Loucy (cell line): ENCODE measurements at regions not wholly inside any gene's neighbourhood (a gene's known extent, or its start where the extent isn't known, plus 50 kb on each side); places are given as distances from the start of the nearest gene placed in this dataset.

Experiments used
- H2AFZ ChIP-seq: fragments of 200-600 bp; sonication (generic); 2 replicates; pipeline ENCODE4 v1.6.0; 2016; ENCODE audit warnings: antibody characterized with exemption, mild to moderate bottlenecking, low read length, moderate library complexity
- H3F3A ChIP-seq: fragments of 200-600 bp; 2 replicates; pipeline ENCODE4 v1.6.0; 2016; ENCODE audit warnings: antibody characterized with exemption, low read depth, mild to moderate bottlenecking
- H3K27me3 ChIP-seq: fragments of 200-600 bp; sonication (generic); 2 replicates; pipeline ENCODE4 v1.6.1; 2014; ENCODE audit warnings: low read length, mild to moderate bottlenecking; ENCODE audit not compliant: insufficient read depth, poor library complexity, severe bottlenecking
- H3K36me3 ChIP-seq: fragments of 200-600 bp; sonication (generic); 2 replicates; pipeline ENCODE4 v1.6.1; 2016; ENCODE audit warnings: low read length; ENCODE audit not compliant: insufficient read depth
- H3K4me1 ChIP-seq: fragments of 200-600 bp; sonication (generic); 2 replicates; pipeline ENCODE4 v1.5.1; 2014; ENCODE audit warnings: low read length, mild to moderate bottlenecking; ENCODE audit not compliant: insufficient read depth, poor library complexity, severe bottlenecking
- H3K4me2 ChIP-seq: fragments of 200-600 bp; sonication (generic); 2 replicates; pipeline ENCODE4 v1.6.0; 2014; ENCODE audit warnings: antibody characterized with exemption, low read length, low read depth, mild to moderate bottlenecking; ENCODE audit not compliant: poor library complexity, severe bottlenecking
- H3K4me3 ChIP-seq: fragments of 200-600 bp; sonication (generic); 2 replicates; pipeline ENCODE4 v1.5.1; 2014; ENCODE audit warnings: low read length, mild to moderate bottlenecking, mixed read lengths; ENCODE audit not compliant: poor library complexity, severe bottlenecking
- H3K79me2 ChIP-seq: fragments of 200-600 bp; sonication (generic); 2 replicates; pipeline ENCODE4 v1.6.1; 2014; ENCODE audit warnings: low read length; ENCODE audit not compliant: insufficient read depth
- H3K9ac ChIP-seq: fragments of 200-600 bp; sonication (generic); 2 replicates; pipeline ENCODE4 v1.6.0; 2014; ENCODE audit warnings: mild to moderate bottlenecking, low read depth, low read length, moderate library complexity; ENCODE audit not compliant: poor library complexity, severe bottlenecking
- H3K9me2 ChIP-seq: fragments of 200-600 bp; sonication (generic); replicated peaks from 2 replicates; pipeline ENCODE4 v1.6.1; 2016; ENCODE audit warnings: low read depth, low read length, mixed read lengths
- H3K9me3 ChIP-seq: fragments of 200-600 bp; sonication (generic); 2 replicates; pipeline ENCODE4 v1.6.1; 2014; ENCODE audit warnings: mild to moderate bottlenecking, antibody characterized with exemption, low read length, low read depth; ENCODE audit not compliant: insufficient read depth
- H4K20me1 ChIP-seq: fragments of 200-600 bp; sonication (generic); 2 replicates; pipeline ENCODE4 v1.6.0; 2014; ENCODE audit warnings: antibody characterized with exemption, low read length, mild to moderate bottlenecking; ENCODE audit not compliant: insufficient read depth, poor library complexity, severe bottlenecking
- CTCF ChIP-seq: fragments of 200-600 bp; sonication (generic); conservative IDR thresholded peaks from 2 replicates; pipeline ENCODE4 v1.5.1; 2014; ENCODE audit warnings: mild to moderate bottlenecking, antibody characterized with exemption, low read length
- EZH2phosphoT487 ChIP-seq: fragments of 200-600 bp; IDR thresholded peaks from 2 replicates; pipeline ENCODE4 v1.6.1; 2018; ENCODE audit warnings: antibody characterized with exemption, mild to moderate bottlenecking, moderate library complexity, borderline replicate concordance

DNA sequence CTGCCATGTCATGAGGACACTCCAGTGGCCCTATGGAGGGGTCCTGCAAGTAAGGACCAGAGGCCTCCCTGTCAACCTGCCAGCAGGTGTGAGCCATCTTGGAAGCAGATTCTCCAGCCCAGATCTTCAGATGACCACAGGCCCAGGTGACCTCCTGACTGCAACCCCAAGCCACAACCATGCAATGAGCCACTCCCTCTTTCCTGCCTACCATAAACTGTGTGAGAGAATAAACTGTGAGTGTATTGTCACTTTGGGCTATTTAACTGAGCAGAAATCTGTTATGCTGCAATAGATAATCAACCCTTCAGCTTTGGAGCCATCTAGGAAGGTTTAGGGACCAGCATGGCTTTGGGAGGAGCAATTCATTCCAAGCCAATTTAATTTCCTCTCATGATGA, 367.9 kb downstream of the SHQ1 start:
- H2AFZ ChIP-seq = no peak overlapping the region
- no peaks in the 10 kb centered on the region for H3F3A ChIP-seq
- no peaks in the 10 kb centered on the region for H3K36me3 ChIP-seq
- no peaks in the 10 kb centered on the region for H3K9me2 ChIP-seq
- H3K9ac ChIP-seq = no peak overlapping the region
- H3K79me2 ChIP-seq = no peaks in the 10 kb centered on the region
- no peak overlapping the region for H3K4me2 ChIP-seq
- H3K4me3 ChIP-seq = no peak overlapping the region
- no peaks in the 10 kb centered on the region for H3K27me3 ChIP-seq
- H4K20me1 ChIP-seq = no peaks in the 10 kb centered on the region
- no peaks in the 10 kb centered on the region for H3K9me3 ChIP-seq
- H3K4me1 ChIP-seq = peaks cover 23% of the 10 kb centered on the region
- TF ChIP-seq CTCF = no peak
- TF ChIP-seq EZH2phosphoT487 = no peak

DNA sequence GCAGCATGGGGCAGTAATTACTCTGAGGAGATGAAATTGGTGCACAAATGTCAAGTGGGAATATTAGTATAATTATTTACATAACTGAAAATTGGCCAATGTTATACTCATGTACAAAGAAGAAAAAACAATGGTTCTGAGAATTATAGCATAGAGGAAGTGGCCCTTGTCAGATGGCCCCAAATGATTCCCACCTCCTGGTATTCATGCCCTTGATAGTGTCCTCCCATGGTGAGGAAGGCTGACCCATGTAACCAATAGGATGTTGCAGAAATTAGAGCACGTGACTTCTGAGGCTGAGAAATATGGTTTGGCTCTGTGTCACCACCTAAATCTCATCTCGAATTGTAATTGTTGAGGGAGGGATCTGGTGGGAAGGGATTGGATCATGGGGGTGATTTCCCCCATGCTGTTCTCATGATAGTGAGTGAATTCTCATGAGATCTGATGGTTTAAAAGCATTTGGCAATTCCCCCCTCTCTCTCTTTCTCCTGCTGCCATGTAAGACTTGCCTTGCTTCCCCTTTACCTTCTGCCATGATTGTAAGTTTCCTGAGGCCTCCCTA, 368.5 kb downstream of the SHQ1 start:
- no peak overlapping the region for H2AFZ ChIP-seq
- no peaks in the 10 kb centered on the region for H3K36me3 ChIP-seq
- no peaks in the 10 kb centered on the region for H3K9me3 ChIP-seq
- H4K20me1 ChIP-seq = no peaks in the 10 kb centered on the region
- H3F3A ChIP-seq = no peaks in the 10 kb centered on the region
- H3K9me2 ChIP-seq = no peaks in the 10 kb centered on the region
- H3K4me2 ChIP-seq = no peak overlapping the region
- TF ChIP-seq CTCF (no peak), EZH2phosphoT487 (no peak)
- no peak overlapping the region for H3K9ac ChIP-seq
- no peaks in the 10 kb centered on the region for H3K27me3 ChIP-seq
- H3K4me3 ChIP-seq = no peak overlapping the region
- H3K79me2 ChIP-seq = no peaks in the 10 kb centered on the region
- peaks cover 29% of the 10 kb centered on the region for H3K4me1 ChIP-seq

GRCh38 chr3:72476139-72476483, 372.1 kb downstream of the SHQ1 start:
- Histone ChIP-seq H3K79me2 (no peaks in the 10 kb centered on the region), H3K9me2 (no peaks in the 10 kb centered on the region), H3K4me2 (no peak overlapping the region), H2AFZ (no peak overlapping the region), H3K27me3 (no peaks in the 10 kb centered on the region), H3K36me3 (no peaks in the 10 kb centered on the region), H3K4me1 (peaks cover 21% of the 10 kb centered on the region), H3F3A (no peaks in the 10 kb centered on the region), H3K9me3 (no peaks in the 10 kb centered on the region), H3K9ac (no peak overlapping the region), H4K20me1 (no peaks in the 10 kb centered on the region), H3K4me3 (no peak overlapping the region)
- TF ChIP-seq EZH2phosphoT487 (no peak), CTCF (no peak)
